GM18861 (cell line): ENCODE measurements at regions not wholly inside any gene's neighbourhood (a gene's known extent, or its start where the extent isn't known, plus 50 kb on each side); places are given as distances from the start of the nearest gene placed in this dataset.
"Not testable (repeated sequence)": the region's sequence is repeated elsewhere in the genome, so short reads cannot be mapped to it uniquely, and the experiment has no call there.

Experiments used
- ATAC-seq: cut with Tn5 transposase; IDR thresholded peaks from one replicate; pipeline ENCODE4 v1.9.1; 2021; ENCODE audit not compliant: unreplicated experiment

GRCh38 chr5:152118676-152119470, 194.2 kb upstream of the GLRA1 start:
- no peak for ATAC-seq

GRCh38 chr5:152116934-152117333, 192.3 kb upstream of the GLRA1 start:
- ATAC-seq, result no peak

- ATAC-seq, result no peak
Measured at GRCh38 chr5:152113401-152113800, 188.8 kb upstream of the GLRA1 start.

- no peak for ATAC-seq
Measured at GRCh38 chr5:152107220-152107619, 182.6 kb upstream of the GLRA1 start.

GRCh38 chr5:152106571-152106970, 181.9 kb upstream of the GLRA1 start:
- ATAC-seq, result no peak

GRCh38 chr5:152105085-152105484, 180.4 kb upstream of the GLRA1 start:
- ATAC-seq, result no peak

- no peak for ATAC-seq
Measured at GRCh38 chr5:152104211-152104610, 179.6 kb upstream of the GLRA1 start.

GRCh38 chr5:152102908-152103307, 178.3 kb upstream of the GLRA1 start:
- ATAC-seq, result not testable (repeated sequence)

- ATAC-seq, result no peak
Measured at GRCh38 chr5:152102057-152102456, 177.4 kb upstream of the GLRA1 start.

GRCh38 chr5:152100462-152100861, 175.8 kb upstream of the GLRA1 start:
- no peak for ATAC-seq

GRCh38 chr5:152097128-152097527, 172.5 kb upstream of the GLRA1 start:
- ATAC-seq, result no peak

GRCh38 chr5:152094716-152095115, 170.1 kb upstream of the GLRA1 start:
- ATAC-seq, result no peak

GRCh38 chr5:152094060-152094459, 169.4 kb upstream of the GLRA1 start:
- no peak for ATAC-seq

GRCh38 chr5:152092580-152092979, 167.9 kb upstream of the GLRA1 start:
- ATAC-seq, result no peak

GRCh38 chr5:152089644-152090043, 165.0 kb upstream of the GLRA1 start:
- ATAC-seq, result no peak

GRCh38 chr5:152086668-152087067, 162.0 kb upstream of the GLRA1 start:
- no peak for ATAC-seq

- no peak for ATAC-seq
Measured at GRCh38 chr5:152084476-152084875, 159.8 kb upstream of the GLRA1 start.

- ATAC-seq, result no peak
Measured at GRCh38 chr5:152083231-152083630, 158.6 kb upstream of the GLRA1 start.

GRCh38 chr5:152072091-152072490, 147.4 kb upstream of the GLRA1 start:
- ATAC-seq, result no peak

- no peak for ATAC-seq
Measured at GRCh38 chr5:152070591-152070990, 145.9 kb upstream of the GLRA1 start.

GRCh38 chr5:152066784-152067183, 142.1 kb upstream of the GLRA1 start:
- ATAC-seq, result no peak

- ATAC-seq, result no peak
Measured at GRCh38 chr5:152063004-152063403, 138.4 kb upstream of the GLRA1 start.

GRCh38 chr5:152061095-152061494, 136.4 kb upstream of the GLRA1 start:
- ATAC-seq, result no peak
